AG09309 (cell line): ENCODE measurements at regions not wholly inside any gene's neighbourhood (a gene's known extent, or its start where the extent isn't known, plus 50 kb on each side); places are given as distances from the start of the nearest gene placed in this dataset.

Experiments used
- DNase-seq: peaks from one replicate; pipeline ENCODE4 v3.0.0-alpha.2; 2010; ENCODE audit warnings: low read depth
- H3K4me3 ChIP-seq: 2 replicates; pipeline ENCODE4 v1.5.1; 2011; ENCODE audit warnings: mild to moderate bottlenecking, low read depth, low read length, moderate library complexity; ENCODE audit not compliant: control insufficient read depth
- CTCF ChIP-seq: IDR thresholded peaks from 2 replicates; pipeline ENCODE4 v1.5.1; 2011; ENCODE audit warnings: mild to moderate bottlenecking, low read depth, low read length, inconsistent platforms; ENCODE audit not compliant: insufficient read depth, control insufficient read depth; ENCODE audit errors: missing control alignments

- no peak for DNase-seq
- TF ChIP-seq CTCF, result no peak
- no peak overlapping the region for H3K4me3 ChIP-seq
Observed at GRCh38 chr6:106730718-106731117, 101.3 kb downstream of the QRSL1 start.

- no peak for TF ChIP-seq CTCF
- H3K4me3 ChIP-seq, result no peak overlapping the region
- no peak for DNase-seq
Observed at GRCh38 chr6:106730264-106730663, 100.9 kb downstream of the QRSL1 start.

GRCh38 chr6:106729841-106730240 lies 100.5 kb downstream of the QRSL1 start:
- H3K4me3 ChIP-seq, result no peak overlapping the region
- no peak for DNase-seq
- no peak for TF ChIP-seq CTCF

- no peak for DNase-seq
- no peak overlapping the region for H3K4me3 ChIP-seq
- no peak for TF ChIP-seq CTCF
Observed at GRCh38 chr6:106728296-106728870, 99.0 kb downstream of the QRSL1 start.

- H3K4me3 ChIP-seq, result no peak overlapping the region
- TF ChIP-seq CTCF, result no peak
- DNase-seq, result no peak
Observed at GRCh38 chr6:106727480-106728149, 98.2 kb downstream of the QRSL1 start.

- DNase-seq, result no peak
Observed at GRCh38 chr6:106724848-106725247, 95.5 kb downstream of the QRSL1 start.

More at GRCh38 chr6:106724848-106725247, 95.5 kb downstream of the QRSL1 start:
- no peak for TF ChIP-seq CTCF
- no peak overlapping the region for H3K4me3 ChIP-seq
